Uterus (tissue), 2 donors: ENCODE measurements at regions not wholly inside any gene's neighbourhood (a gene's known extent, or its start where the extent isn't known, plus 50 kb on each side); places are given as distances from the start of the nearest gene placed in this dataset.

Experiments used
- POLR2A ChIP-seq, 2 donors: fragments of 450-650 bp; IDR thresholded peaks; one replicate each; pipeline ENCODE4 v1.6.1; 2016; ENCODE audit warnings: antibody characterized with exemption in 2 of 2, mild to moderate bottlenecking in 1 of 2, moderate library complexity in 1 of 2
- TF ChIP-seq, protein P1 (sequence below), 4 experiments: fragments of 200-600 bp in 2 of 4; fragments of 450-650 bp in 2 of 4; sonication (generic) in 2 of 4; IDR thresholded peaks; one replicate each; pipeline ENCODE4 v1.5.1; 2016 to 2019; ENCODE audit warnings: antibody characterized with exemption in 4 of 4, mild to moderate bottlenecking in 2 of 4, moderate library complexity in 1 of 4

DNA sequence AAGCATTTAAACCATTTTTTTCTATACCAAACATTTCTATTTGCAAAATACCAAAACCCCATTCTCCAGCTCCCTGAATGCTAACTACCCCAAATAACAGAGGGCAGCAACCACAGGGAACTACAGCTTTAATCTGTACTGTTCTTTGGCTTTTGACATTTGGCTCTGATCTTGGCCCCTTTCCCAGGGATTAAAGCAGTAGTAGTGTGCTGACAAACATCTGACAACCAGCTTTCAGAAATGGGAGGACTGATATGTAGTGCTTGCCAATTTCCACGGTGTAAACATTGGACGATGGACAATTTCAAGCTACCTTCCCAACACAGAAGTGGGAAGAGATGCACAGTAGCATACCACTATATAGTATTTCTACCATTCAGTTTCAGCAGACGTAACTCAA lies 88.4 kb upstream of the TEAD1 start:
- TF ChIP-seq, protein P1, sequence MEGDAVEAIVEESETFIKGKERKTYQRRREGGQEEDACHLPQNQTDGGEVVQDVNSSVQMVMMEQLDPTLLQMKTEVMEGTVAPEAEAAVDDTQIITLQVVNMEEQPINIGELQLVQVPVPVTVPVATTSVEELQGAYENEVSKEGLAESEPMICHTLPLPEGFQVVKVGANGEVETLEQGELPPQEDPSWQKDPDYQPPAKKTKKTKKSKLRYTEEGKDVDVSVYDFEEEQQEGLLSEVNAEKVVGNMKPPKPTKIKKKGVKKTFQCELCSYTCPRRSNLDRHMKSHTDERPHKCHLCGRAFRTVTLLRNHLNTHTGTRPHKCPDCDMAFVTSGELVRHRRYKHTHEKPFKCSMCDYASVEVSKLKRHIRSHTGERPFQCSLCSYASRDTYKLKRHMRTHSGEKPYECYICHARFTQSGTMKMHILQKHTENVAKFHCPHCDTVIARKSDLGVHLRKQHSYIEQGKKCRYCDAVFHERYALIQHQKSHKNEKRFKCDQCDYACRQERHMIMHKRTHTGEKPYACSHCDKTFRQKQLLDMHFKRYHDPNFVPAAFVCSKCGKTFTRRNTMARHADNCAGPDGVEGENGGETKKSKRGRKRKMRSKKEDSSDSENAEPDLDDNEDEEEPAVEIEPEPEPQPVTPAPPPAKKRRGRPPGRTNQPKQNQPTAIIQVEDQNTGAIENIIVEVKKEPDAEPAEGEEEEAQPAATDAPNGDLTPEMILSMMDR (IDR thresholded peaks at IDR 0.05): no peak
- TF ChIP-seq POLR2A (IDR thresholded peaks at IDR 0.05): no peak
